Stomach (tissue), 8 donors: ENCODE measurements at regions not wholly inside any gene's neighbourhood (a gene's known extent, or its start where the extent isn't known, plus 50 kb on each side); places are given as distances from the start of the nearest gene placed in this dataset.

Experiments
- DNase-seq, 2 donors: peaks; one replicate each; pipeline versions ENCODE4 v3.0.0 to v3.0.0-alpha.2; 2013 to 2019
- H3K27ac ChIP-seq, 5 donors: fragments of 200-600 bp in 4 of 5; sonication (generic) in 4 of 5; one replicate each; pipeline ENCODE4 v1.5.1; 2013 to 2019; ENCODE audit warnings: mild to moderate bottlenecking in 1 of 5, moderate library complexity in 1 of 5
- H3K27me3 ChIP-seq, 3 donors: fragments of 200-600 bp; sonication (generic); one replicate each; pipeline ENCODE4 v1.5.1; 2017 to 2019; ENCODE audit warnings: mixed run types in 1 of 3
- H3K36me3 ChIP-seq, 4 donors: fragments of 200-600 bp; sonication (generic); 1 replicate in 3 of 4; 2 replicates in 1 of 4; pipeline ENCODE4 v1.5.1; 2016 to 2019
- H3K4me1 ChIP-seq, 4 donors: fragments of 200-600 bp; sonication (generic); one replicate each; pipeline ENCODE4 v1.5.1; 2016 to 2019
- H3K4me3 ChIP-seq, 4 donors: fragments of 200-600 bp; sonication (generic) in 3 of 4; one replicate each; pipeline ENCODE4 v1.5.1; 2016 to 2019; ENCODE audit warnings: mild to moderate bottlenecking in 1 of 4
- H3K9me3 ChIP-seq, 4 donors: fragments of 200-600 bp; sonication (generic); one replicate each; pipeline ENCODE4 v1.5.1; 2016 to 2019
- CTCF ChIP-seq, 7 experiments: fragments of 450-650 bp in 4 of 7; fragments of 200-600 bp in 3 of 7; sonication (generic) in 3 of 7; IDR thresholded peaks; one replicate each; pipeline ENCODE4 v1.5.1; 2016 to 2019; ENCODE audit warnings: antibody characterized with exemption in 7 of 7, control low read depth in 2 of 7, mild to moderate bottlenecking in 1 of 7
- EP300 ChIP-seq: sonication (generic); formaldehyde crosslinking; IDR thresholded peaks from one replicate; pipeline ENCODE4 v1.6.1; 2017; ENCODE audit warnings: antibody characterized with exemption
- POLR2A ChIP-seq, 4 donors: fragments of 450-650 bp; IDR thresholded peaks; one replicate each; pipeline ENCODE4 v1.6.1; 2016; ENCODE audit warnings: antibody characterized with exemption in 4 of 4, control low read depth in 2 of 4, mild to moderate bottlenecking in 1 of 4, moderate library complexity in 1 of 4
- POLR2AphosphoS5 ChIP-seq, 3 donors: sonication (generic); formaldehyde crosslinking; IDR thresholded peaks; one replicate each; pipeline ENCODE4 v1.6.1; 2016; ENCODE audit warnings: antibody characterized with exemption in 3 of 3
- WGBS, 5 donors: extraction: QIAGEN DNeasy Blood & Tissue Kit in 3 of 5; methylation state at CpG; one replicate each; pipeline versions ENCODE4 v1.1.5 to v1.1.7; 2013 to 2018; 5-methylcytosine and 5-hydroxymethylcytosine counted together
- intact Hi-C: fragments of 100-400 bp; cut with DNase I; formaldehyde crosslinking; loops from one replicate; pipeline ENCODE4 v1.15.1; 2023; ENCODE audit warnings: low total_unique reads
- donor health status: healthy with polysubstance abuse.
- donor health status: Bipolar disorder and iron deficiency.
- donor health status: healthy.

- no peak for TF ChIP-seq CTCF (IDR thresholded peaks at IDR 0.05)
- no peak for TF ChIP-seq POLR2AphosphoS5 (IDR thresholded peaks at IDR 0.05)
- no peak for TF ChIP-seq POLR2A (IDR thresholded peaks at IDR 0.05)
- no peak for TF ChIP-seq EP300
- H3K36me3 ChIP-seq: no peaks in the 10 kb centered on the region
- H3K4me1 ChIP-seq: peaks cover 0 to 8% (median 0%) of the 10 kb centered on the region in 4 donors
- no peaks in the 10 kb centered on the region for H3K9me3 ChIP-seq
- H3K27ac ChIP-seq: no peak overlapping the region
- WGBS, 5 donors: 44 to 77% (median 65%) methylated on average over 1 of the region's 1 CpG
- H3K27me3 ChIP-seq: no peaks in the 10 kb centered on the region
- peak in 1 of 2 donors; percentile 18 for DNase-seq
- H3K4me3 ChIP-seq: no peak overlapping the region
- intact Hi-C loops: no loop called here
Observed at GRCh38 chr4:149292425-149293007, 523.1 kb downstream of the IQCM start.

- WGBS, 5 donors: 14 to 40% (median 19%) methylated on average over 1 of the region's 1 CpG
- Histone ChIP-seq H3K4me3 (no peak overlapping the region), H3K27me3 (no peaks in the 10 kb centered on the region), H3K27ac (no peak overlapping the region), H3K36me3 (no peaks in the 10 kb centered on the region), H3K9me3 (no peaks in the 10 kb centered on the region), H3K4me1 (peaks cover 0 to 8% (median 0%) of the 10 kb centered on the region in 4 donors)
- TF ChIP-seq CTCF (IDR thresholded peaks at IDR 0.05): no peak
- TF ChIP-seq POLR2AphosphoS5 (IDR thresholded peaks at IDR 0.05): no peak
- TF ChIP-seq EP300: no peak
- TF ChIP-seq POLR2A (IDR thresholded peaks at IDR 0.05): no peak
- intact Hi-C loops: no loop called here
- peak in 1 of 2 donors; percentile 74 for DNase-seq
Observed at GRCh38 chr4:149291463-149291862, 524.2 kb downstream of the IQCM start.

GRCh38 chr4:149280806-149281205 lies 534.8 kb downstream of the IQCM start:
- Histone ChIP-seq H3K36me3 (no peaks in the 10 kb centered on the region), H3K9me3 (no peaks in the 10 kb centered on the region), H3K27ac (no peak overlapping the region), H3K4me1 (no peaks in the 10 kb centered on the region), H3K27me3 (no peaks in the 10 kb centered on the region), H3K4me3 (no peak overlapping the region)
- 41 to 57% (median 49%) methylated on average over 3 of the region's 3 CpGs for WGBS, 5 donors
- TF ChIP-seq POLR2AphosphoS5 (IDR thresholded peaks at IDR 0.05): no peak
- no peak for TF ChIP-seq POLR2A (IDR thresholded peaks at IDR 0.05)
- TF ChIP-seq CTCF (IDR thresholded peaks at IDR 0.05): no peak
- no peak for TF ChIP-seq EP300
- intact Hi-C loops: no loop called here
- peak in 1 of 2 donors; percentile 16 for DNase-seq

GRCh38 chr4:149279776-149280175 lies 535.9 kb downstream of the IQCM start:
- Histone ChIP-seq H3K36me3 (no peaks in the 10 kb centered on the region), H3K4me3 (no peak overlapping the region), H3K27me3 (no peaks in the 10 kb centered on the region), H3K27ac (no peak overlapping the region), H3K4me1 (no peaks in the 10 kb centered on the region), H3K9me3 (peaks cover 0 to 7% (median 3%) of the 10 kb centered on the region in 4 donors)
- peak in 1 of 2 donors; percentile 59 for DNase-seq
- WGBS, 5 donors: 34 to 53% (median 43%) methylated on average over 4 of the region's 4 CpGs
- TF ChIP-seq POLR2AphosphoS5 (IDR thresholded peaks at IDR 0.05): no peak
- no peak for TF ChIP-seq POLR2A (IDR thresholded peaks at IDR 0.05)
- TF ChIP-seq EP300: no peak
- TF ChIP-seq CTCF (IDR thresholded peaks at IDR 0.05): no peak
- intact Hi-C loops: no loop called here
